ENCODE measurements at regions not wholly inside any gene's neighbourhood (a gene's known extent, or its start where the extent isn't known, plus 50 kb on each side); places are given as distances from the start of the nearest gene placed in this dataset.

GRCh38 chr4:29829067-29829466 is 891.1 kb upstream of the PCDH7 start:
- Histone ChIP-seq H3K27me3 (no peaks in the 10 kb centered on the region), H3K4me1 (no peaks in the 10 kb centered on the region), H3K36me3 (no peaks in the 10 kb centered on the region), H3K9me3 (no peaks in the 10 kb centered on the region), H3K27ac (no peak overlapping the region), H3K4me3 (no peak overlapping the region)
- no peak for DNase-seq
- TF ChIP-seq CTCF (IDR thresholded peaks at IDR 0.05) = no peak
- no peak for TF ChIP-seq POLR2A (IDR thresholded peaks at IDR 0.05)

GRCh38 chr4:29852537-29852936 is 867.6 kb upstream of the PCDH7 start:
- H3K27me3 ChIP-seq = no peaks in the 10 kb centered on the region
- no peaks in the 10 kb centered on the region for H3K36me3 ChIP-seq
- H3K4me3 ChIP-seq = no peak overlapping the region
- no peak for DNase-seq
- TF ChIP-seq POLR2A (IDR thresholded peaks at IDR 0.05) (no peak), CTCF (IDR thresholded peaks at IDR 0.05) (no peak)
- no peaks in the 10 kb centered on the region for H3K4me1 ChIP-seq
- H3K9me3 ChIP-seq = peaks cover 0 to 3% (median 0%) of the 10 kb centered on the region in 4 donors
- no peak overlapping the region for H3K27ac ChIP-seq

- no peak overlapping the region for H3K27ac ChIP-seq
- no peak overlapping the region for H3K4me3 ChIP-seq
- peaks cover 0 to 3% (median 0%) of the 10 kb centered on the region in 4 donors for H3K9me3 ChIP-seq
- no peaks in the 10 kb centered on the region for H3K36me3 ChIP-seq
- no peak for DNase-seq
- TF ChIP-seq CTCF (IDR thresholded peaks at IDR 0.05) (no peak), POLR2A (IDR thresholded peaks at IDR 0.05) (no peak)
- H3K4me1 ChIP-seq = no peaks in the 10 kb centered on the region
- no peaks in the 10 kb centered on the region for H3K27me3 ChIP-seq
Observed at GRCh38 chr4:29853833-29854232, 866.3 kb upstream of the PCDH7 start.

GRCh38 chr4:29861307-29861706 is 858.9 kb upstream of the PCDH7 start:
- TF ChIP-seq CTCF (IDR thresholded peaks at IDR 0.05) (no peak), POLR2A (IDR thresholded peaks at IDR 0.05) (no peak)
- Histone ChIP-seq H3K36me3 (no peaks in the 10 kb centered on the region), H3K27ac (no peak overlapping the region), H3K9me3 (no peaks in the 10 kb centered on the region), H3K4me3 (no peak overlapping the region), H3K4me1 (no peaks in the 10 kb centered on the region), H3K27me3 (no peaks in the 10 kb centered on the region)
- DNase-seq = no peak

- no peaks in the 10 kb centered on the region for H3K27me3 ChIP-seq
- DNase-seq = no peak
- H3K36me3 ChIP-seq = no peaks in the 10 kb centered on the region
- TF ChIP-seq CTCF (IDR thresholded peaks at IDR 0.05) (no peak), POLR2A (IDR thresholded peaks at IDR 0.05) (no peak)
- peaks cover 0 to 6% (median 0%) of the 10 kb centered on the region in 4 donors for H3K9me3 ChIP-seq
- no peaks in the 10 kb centered on the region for H3K4me1 ChIP-seq
- H3K27ac ChIP-seq = no peak overlapping the region
- H3K4me3 ChIP-seq = no peak overlapping the region
Observed at GRCh38 chr4:29867412-29867811, 852.8 kb upstream of the PCDH7 start.

- H3K4me1 ChIP-seq = no peaks in the 10 kb centered on the region
- no peak for DNase-seq
- H3K4me3 ChIP-seq = no peak overlapping the region
- H3K9me3 ChIP-seq = no peaks in the 10 kb centered on the region
- TF ChIP-seq CTCF (IDR thresholded peaks at IDR 0.05) = no peak
- no peak for TF ChIP-seq POLR2A (IDR thresholded peaks at IDR 0.05)
- H3K27me3 ChIP-seq = no peaks in the 10 kb centered on the region
- no peak overlapping the region for H3K27ac ChIP-seq
- no peaks in the 10 kb centered on the region for H3K36me3 ChIP-seq
Observed at GRCh38 chr4:29900336-29900735, 819.8 kb upstream of the PCDH7 start.
